Choroid plexus epithelial cell (primary cell): ENCODE measurements at regions not wholly inside any gene's neighbourhood (a gene's known extent, or its start where the extent isn't known, plus 50 kb on each side); places are given as distances from the start of the nearest gene placed in this dataset.
"Not testable (repeated sequence)": the region's sequence is repeated elsewhere in the genome, so short reads cannot be mapped to it uniquely, and the experiment has no call there.

Experiments used
- DNase-seq: peaks from one replicate; pipeline ENCODE4 v3.0.0-alpha.2; 2010; ENCODE audit warnings: low read depth
- H3K4me3 ChIP-seq: 2 replicates; pipeline ENCODE4 v1.5.1; 2011; ENCODE audit warnings: low read depth, mild to moderate bottlenecking, control low read depth, low read length, moderate library complexity
- TF ChIP-seq, protein P1 (sequence below): conservative IDR thresholded peaks from 2 replicates; pipeline ENCODE4 v1.5.1; 2011; ENCODE audit warnings: low read depth, mild to moderate bottlenecking, control low read depth, inconsistent platforms, low read length, moderate library complexity

DNA sequence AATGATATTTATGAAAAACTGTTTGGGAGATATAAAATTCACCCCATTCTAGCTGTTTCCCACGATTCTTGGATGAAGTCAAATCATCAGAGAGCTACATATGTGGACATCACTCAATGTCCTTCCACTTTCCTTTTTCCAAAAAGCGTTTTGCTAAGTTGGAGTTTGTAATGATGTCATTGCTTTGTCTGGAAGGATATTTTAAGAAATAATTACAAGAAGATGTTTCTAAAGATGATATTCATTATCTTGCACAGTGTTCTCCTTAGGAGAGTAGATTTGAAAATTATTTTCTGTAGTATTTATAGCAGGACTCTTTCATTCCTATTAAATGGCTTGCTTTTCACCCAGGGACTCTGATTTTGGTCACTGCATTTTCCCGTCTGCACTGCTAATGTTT is 851.2 kb downstream of the EFNB2 start:
- TF ChIP-seq, protein P1, sequence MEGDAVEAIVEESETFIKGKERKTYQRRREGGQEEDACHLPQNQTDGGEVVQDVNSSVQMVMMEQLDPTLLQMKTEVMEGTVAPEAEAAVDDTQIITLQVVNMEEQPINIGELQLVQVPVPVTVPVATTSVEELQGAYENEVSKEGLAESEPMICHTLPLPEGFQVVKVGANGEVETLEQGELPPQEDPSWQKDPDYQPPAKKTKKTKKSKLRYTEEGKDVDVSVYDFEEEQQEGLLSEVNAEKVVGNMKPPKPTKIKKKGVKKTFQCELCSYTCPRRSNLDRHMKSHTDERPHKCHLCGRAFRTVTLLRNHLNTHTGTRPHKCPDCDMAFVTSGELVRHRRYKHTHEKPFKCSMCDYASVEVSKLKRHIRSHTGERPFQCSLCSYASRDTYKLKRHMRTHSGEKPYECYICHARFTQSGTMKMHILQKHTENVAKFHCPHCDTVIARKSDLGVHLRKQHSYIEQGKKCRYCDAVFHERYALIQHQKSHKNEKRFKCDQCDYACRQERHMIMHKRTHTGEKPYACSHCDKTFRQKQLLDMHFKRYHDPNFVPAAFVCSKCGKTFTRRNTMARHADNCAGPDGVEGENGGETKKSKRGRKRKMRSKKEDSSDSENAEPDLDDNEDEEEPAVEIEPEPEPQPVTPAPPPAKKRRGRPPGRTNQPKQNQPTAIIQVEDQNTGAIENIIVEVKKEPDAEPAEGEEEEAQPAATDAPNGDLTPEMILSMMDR: no peak
- no peak overlapping the region for H3K4me3 ChIP-seq
- no peak for DNase-seq

DNA sequence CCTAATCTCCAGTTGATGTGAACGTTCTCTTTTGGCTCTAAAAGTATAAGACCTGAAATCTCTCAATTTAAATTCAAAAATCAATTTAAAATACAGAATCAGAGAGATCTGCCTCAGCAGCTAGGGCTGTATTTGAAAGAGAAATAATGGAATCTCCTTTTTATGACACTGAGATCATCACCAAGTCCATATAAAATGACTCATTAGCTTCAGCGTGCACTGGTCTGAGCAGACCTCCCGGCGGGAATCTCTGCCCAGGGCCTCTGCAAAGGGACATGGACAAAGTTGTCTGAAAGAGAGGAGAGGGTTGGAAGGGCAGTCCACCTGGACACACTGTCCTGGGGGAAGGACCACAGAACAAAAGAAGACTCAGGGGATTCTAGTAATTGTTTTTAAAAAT is 855.6 kb downstream of the EFNB2 start:
- no peak overlapping the region for H3K4me3 ChIP-seq
- TF ChIP-seq, protein P1: no peak
- no peak for DNase-seq

DNA sequence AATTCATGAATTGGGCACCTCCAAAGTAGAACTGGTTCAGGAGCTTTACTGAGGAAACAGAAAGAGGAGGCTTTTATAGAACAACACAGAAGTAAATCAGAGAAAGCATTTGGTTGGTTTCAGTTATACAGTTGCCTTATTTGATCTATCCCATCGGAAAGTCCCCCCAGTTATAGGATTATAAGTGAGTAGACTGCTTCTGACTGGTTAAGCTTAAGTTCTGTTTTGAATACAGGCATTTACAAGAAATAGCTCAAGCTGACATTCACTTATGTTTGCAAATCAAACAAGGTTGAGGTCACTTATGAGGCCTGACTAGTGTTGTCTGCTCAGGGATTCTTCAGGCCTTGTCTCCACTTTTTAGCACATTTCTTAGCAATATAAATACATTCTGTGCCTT is 857.4 kb downstream of the EFNB2 start:
- H3K4me3 ChIP-seq: no peak overlapping the region
- TF ChIP-seq, protein P1: no peak
- no peak for DNase-seq

DNA sequence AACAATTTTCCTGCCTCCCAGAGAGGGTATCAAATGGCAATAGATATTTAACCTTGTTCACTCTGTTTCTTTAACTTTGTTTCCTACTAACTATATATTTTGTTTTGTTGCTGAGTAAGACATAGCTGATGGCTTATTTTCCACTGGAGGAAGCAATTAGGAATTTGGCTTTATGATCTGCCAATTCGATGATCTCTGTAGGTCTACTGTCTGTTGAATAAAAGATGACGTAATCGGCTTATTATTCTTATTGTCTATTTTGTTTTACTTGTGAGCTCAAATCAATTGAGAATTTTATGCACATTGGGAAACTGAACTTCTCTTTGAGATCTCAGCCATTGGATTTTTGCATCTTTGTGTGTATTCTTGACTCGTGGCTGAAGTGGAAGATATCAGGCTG is 862.6 kb downstream of the EFNB2 start:
- no peak for DNase-seq
- TF ChIP-seq, protein P1: no peak
- no peak overlapping the region for H3K4me3 ChIP-seq

DNA sequence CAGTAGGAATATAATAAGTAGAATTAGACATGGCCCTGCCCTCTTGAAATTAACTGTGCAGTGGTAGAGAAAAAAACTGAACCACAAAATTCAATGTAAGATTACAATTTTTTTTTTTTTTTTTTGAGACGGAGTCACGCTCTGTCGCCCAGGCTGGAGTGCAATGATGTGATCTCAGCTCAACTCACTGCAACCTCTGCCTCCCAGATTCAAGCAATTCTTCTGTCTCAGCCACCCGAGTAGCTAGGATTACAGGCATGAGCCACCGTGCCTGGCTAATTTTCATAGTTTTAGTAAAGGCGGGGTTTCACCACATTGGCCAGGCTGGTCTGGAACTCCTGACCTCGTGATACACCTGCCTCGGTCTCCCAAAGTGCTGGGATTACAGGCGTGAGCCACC is 864.3 kb downstream of the EFNB2 start:
- H3K4me3 ChIP-seq, DNase-seq: not testable (repeated sequence)

DNA sequence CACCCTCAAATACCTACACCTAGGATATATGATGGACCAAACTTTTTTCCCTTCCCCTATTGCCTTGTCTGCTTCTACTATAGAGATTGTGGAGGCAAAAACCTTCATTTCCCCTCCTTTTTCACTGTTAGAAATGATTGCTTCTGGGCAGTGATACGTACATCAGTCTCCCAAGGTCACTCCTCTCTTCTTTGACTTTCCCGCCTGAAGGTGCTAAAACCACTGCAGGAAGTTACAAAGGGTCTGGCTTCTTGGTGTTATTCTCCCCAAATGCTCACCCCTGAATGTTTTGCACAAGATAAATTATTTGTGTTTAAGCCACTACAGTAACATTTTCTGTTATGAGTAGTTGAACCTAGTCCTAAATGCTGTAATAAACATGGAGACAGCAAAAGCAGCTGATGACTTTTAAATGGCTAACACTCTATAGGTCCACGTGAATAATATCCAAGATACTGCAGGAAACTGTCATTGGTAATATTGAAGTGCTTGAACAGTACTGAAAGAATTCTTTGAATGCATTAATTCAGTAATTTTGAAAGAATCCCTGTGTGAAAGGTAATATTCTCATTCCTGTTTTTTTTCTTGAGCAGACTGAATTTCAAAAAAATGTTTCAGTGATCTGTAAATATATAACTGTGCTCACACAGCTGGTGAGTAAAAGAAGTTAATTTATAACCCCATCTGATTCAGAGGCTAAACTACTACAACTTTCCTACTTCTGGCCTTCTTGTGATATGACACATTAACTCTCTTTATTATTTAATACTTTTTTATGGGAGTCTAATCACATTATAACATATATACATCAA is 865.1 kb downstream of the EFNB2 start:
- H3K4me3 ChIP-seq: no peak overlapping the region
- TF ChIP-seq, protein P1: no peak
- DNase-seq: no peak

DNA sequence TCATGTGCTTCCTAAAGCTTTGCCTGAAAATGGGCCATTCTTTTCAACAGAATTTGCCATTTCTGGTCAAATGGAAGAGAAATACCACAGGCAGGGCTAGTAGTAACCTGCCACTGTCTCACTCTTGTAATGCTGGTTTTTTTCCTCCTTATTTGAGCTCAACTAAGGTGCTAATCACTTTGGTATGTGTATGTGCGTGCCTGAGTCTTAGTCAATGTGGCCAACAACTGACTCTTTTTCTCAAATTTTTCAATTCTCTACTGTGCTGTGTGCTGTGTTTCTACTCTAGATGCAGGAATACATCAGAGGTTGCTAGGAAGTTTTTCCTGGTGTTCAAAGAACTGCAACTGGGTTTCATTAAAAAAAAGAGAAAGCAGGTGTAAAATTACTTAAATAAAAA is 870.2 kb downstream of the EFNB2 start:
- H3K4me3 ChIP-seq: no peak overlapping the region
- TF ChIP-seq, protein P1: no peak
- DNase-seq: peak; percentile 60

DNA sequence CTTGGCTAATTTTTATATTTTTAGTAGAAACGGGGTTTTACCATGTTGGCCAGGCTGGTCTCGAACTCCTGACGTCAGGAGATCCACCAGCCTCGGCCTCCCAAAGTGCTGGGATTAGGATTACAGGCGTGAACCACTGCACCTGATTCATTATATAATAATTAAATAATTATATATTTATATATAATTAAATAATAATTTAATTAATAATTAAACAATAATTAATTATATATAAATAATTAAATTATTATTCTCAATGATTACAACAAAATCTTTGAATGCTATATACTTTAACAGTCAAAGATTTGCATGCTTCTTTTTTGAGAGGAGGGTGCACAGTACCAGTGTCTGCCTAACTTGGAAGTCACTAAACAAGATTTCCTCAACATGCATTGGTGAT is 872.3 kb downstream of the EFNB2 start:
- TF ChIP-seq, protein P1: no peak
- no peak for DNase-seq
- H3K4me3 ChIP-seq: no peak overlapping the region
